Stimulated activated memory B cell treated with anti-CD40 and anti-IgM and Interleukin-4, amounts not matched to agents 10 μg/mL and 1 μg/mL and 100 μg/mL, for 72 hours (primary cell): ENCODE measurements at regions not wholly inside any gene's neighbourhood (a gene's known extent, or its start where the extent isn't known, plus 50 kb on each side); places are given as distances from the start of the nearest gene placed in this dataset.

Experiments used
- ATAC-seq: fragments of 150-1000 bp; cut with Tn5 transposase; 2 replicates; pipeline ENCODE4 v1.10.0; 2021
- H3K27ac Mint-ChIP-seq: one replicate; pipeline ENCODE4 v1.8.0; 2022; ENCODE audit warnings: mild to moderate bottlenecking, mixed read lengths
- H3K27me3 Mint-ChIP-seq: one replicate; pipeline ENCODE4 v1.8.0; 2022; ENCODE audit warnings: mixed read lengths
- H3K36me3 Mint-ChIP-seq: one replicate; pipeline ENCODE4 v1.8.0; 2022; ENCODE audit warnings: mixed read lengths
- H3K4me1 Mint-ChIP-seq: one replicate; pipeline ENCODE4 v1.8.0; 2022; ENCODE audit warnings: mixed read lengths
- H3K4me3 Mint-ChIP-seq: one replicate; pipeline ENCODE4 v1.8.0; 2022; ENCODE audit warnings: mild to moderate bottlenecking, moderate library complexity, mixed read lengths
- H3K9me3 Mint-ChIP-seq: one replicate; pipeline ENCODE4 v1.8.0; 2022; ENCODE audit warnings: mixed read lengths

GRCh38 chr12:132404951-132405741 lies 75.8 kb upstream of the GALNT9 start:
- ATAC-seq = no peak
- Mint-ChIP-seq H3K27me3 (peaks cover 79% of the 10 kb centered on the region), H3K9me3 (peaks cover 3% of the 10 kb centered on the region), H3K4me1 (no peaks in the 10 kb centered on the region), H3K4me3 (no peak overlapping the region), H3K36me3 (no peaks in the 10 kb centered on the region), H3K27ac (no peak overlapping the region)

- Mint-ChIP-seq H3K36me3 (no peaks in the 10 kb centered on the region), H3K27me3 (peaks cover 86% of the 10 kb centered on the region), H3K4me3 (no peak overlapping the region), H3K27ac (no peak overlapping the region), H3K9me3 (peaks cover 3% of the 10 kb centered on the region), H3K4me1 (no peaks in the 10 kb centered on the region)
- ATAC-seq = no peak
These were observed 75.1 kb upstream of the GALNT9 start for GRCh38 chr12:132404435-132404855.

- ATAC-seq = no peak
- Mint-ChIP-seq H3K27me3 (peaks cover 92% of the 10 kb centered on the region), H3K4me1 (no peaks in the 10 kb centered on the region), H3K36me3 (no peaks in the 10 kb centered on the region), H3K27ac (no peak overlapping the region), H3K4me3 (no peak overlapping the region), H3K9me3 (peaks cover 3% of the 10 kb centered on the region)
These were observed 74.4 kb upstream of the GALNT9 start for GRCh38 chr12:132403636-132404434.

GRCh38 chr12:132402831-132403416 lies 73.5 kb upstream of the GALNT9 start:
- Mint-ChIP-seq H3K4me1 (peaks cover 6% of the 10 kb centered on the region), H3K4me3 (no peak overlapping the region), H3K36me3 (no peaks in the 10 kb centered on the region), H3K9me3 (peaks cover 3% of the 10 kb centered on the region), H3K27ac (no peak overlapping the region), H3K27me3 (peaks cover 96% of the 10 kb centered on the region)
- no peak for ATAC-seq

GRCh38 chr12:132401982-132402381 lies 72.6 kb upstream of the GALNT9 start:
- no peak overlapping the region for H3K27ac Mint-ChIP-seq
- H3K4me3 Mint-ChIP-seq = no peak overlapping the region
- no peak for ATAC-seq
- H3K36me3 Mint-ChIP-seq = no peaks in the 10 kb centered on the region
- H3K9me3 Mint-ChIP-seq = peaks cover 3% of the 10 kb centered on the region
- H3K4me1 Mint-ChIP-seq = peaks cover 15% of the 10 kb centered on the region
- peaks cover 96% of the 10 kb centered on the region for H3K27me3 Mint-ChIP-seq

- peaks cover 3% of the 10 kb centered on the region for H3K9me3 Mint-ChIP-seq
- no peak for ATAC-seq
- H3K36me3 Mint-ChIP-seq = no peaks in the 10 kb centered on the region
- peaks cover 25% of the 10 kb centered on the region for H3K4me1 Mint-ChIP-seq
- H3K27me3 Mint-ChIP-seq = peaks cover 92% of the 10 kb centered on the region
- H3K4me3 Mint-ChIP-seq = no peak overlapping the region
- no peak overlapping the region for H3K27ac Mint-ChIP-seq
These were observed 70.7 kb upstream of the GALNT9 start for GRCh38 chr12:132400011-132400641.

- peaks cover 84% of the 10 kb centered on the region for H3K27me3 Mint-ChIP-seq
- no peak for ATAC-seq
- peaks cover 25% of the 10 kb centered on the region for H3K4me1 Mint-ChIP-seq
- H3K27ac Mint-ChIP-seq = no peak overlapping the region
- H3K36me3 Mint-ChIP-seq = no peaks in the 10 kb centered on the region
- peaks cover 6% of the 10 kb centered on the region for H3K9me3 Mint-ChIP-seq
- no peak overlapping the region for H3K4me3 Mint-ChIP-seq
These were observed 70.0 kb upstream of the GALNT9 start for GRCh38 chr12:132399092-132400010.

GRCh38 chr12:132398386-132398991 lies 69.1 kb upstream of the GALNT9 start:
- Mint-ChIP-seq H3K36me3 (no peaks in the 10 kb centered on the region), H3K27ac (peak overlapping the region; percentile 38), H3K27me3 (peaks cover 85% of the 10 kb centered on the region), H3K4me1 (peaks cover 25% of the 10 kb centered on the region), H3K9me3 (peaks cover 8% of the 10 kb centered on the region), H3K4me3 (no peak overlapping the region)
- no peak for ATAC-seq

- Mint-ChIP-seq H3K36me3 (no peaks in the 10 kb centered on the region), H3K9me3 (peaks cover 8% of the 10 kb centered on the region), H3K4me3 (no peak overlapping the region), H3K27me3 (peaks cover 85% of the 10 kb centered on the region), H3K27ac (peak overlapping the region; percentile 38), H3K4me1 (peaks cover 25% of the 10 kb centered on the region)
- no peak for ATAC-seq
These were observed 68.6 kb upstream of the GALNT9 start for GRCh38 chr12:132397934-132398385.

- ATAC-seq = no peak
- Mint-ChIP-seq H3K27ac (peak overlapping the region; percentile 38), H3K9me3 (peaks cover 8% of the 10 kb centered on the region), H3K27me3 (peaks cover 85% of the 10 kb centered on the region), H3K4me1 (peaks cover 25% of the 10 kb centered on the region), H3K4me3 (peak overlapping the region; percentile 42), H3K36me3 (no peaks in the 10 kb centered on the region)
These were observed 68.0 kb upstream of the GALNT9 start for GRCh38 chr12:132397152-132397933.

GRCh38 chr12:132396657-132397056 lies 67.3 kb upstream of the GALNT9 start:
- no peak overlapping the region for H3K4me3 Mint-ChIP-seq
- peaks cover 4% of the 10 kb centered on the region for H3K9me3 Mint-ChIP-seq
- peaks cover 82% of the 10 kb centered on the region for H3K27me3 Mint-ChIP-seq
- ATAC-seq = no peak
- H3K27ac Mint-ChIP-seq = no peak overlapping the region
- peaks cover 25% of the 10 kb centered on the region for H3K4me1 Mint-ChIP-seq
- no peaks in the 10 kb centered on the region for H3K36me3 Mint-ChIP-seq

GRCh38 chr12:132395908-132396305 lies 66.5 kb upstream of the GALNT9 start:
- no peaks in the 10 kb centered on the region for H3K36me3 Mint-ChIP-seq
- peaks cover 4% of the 10 kb centered on the region for H3K9me3 Mint-ChIP-seq
- no peak overlapping the region for H3K27ac Mint-ChIP-seq
- no peak overlapping the region for H3K4me3 Mint-ChIP-seq
- peaks cover 25% of the 10 kb centered on the region for H3K4me1 Mint-ChIP-seq
- peaks cover 82% of the 10 kb centered on the region for H3K27me3 Mint-ChIP-seq
- ATAC-seq = no peak

GRCh38 chr12:132395192-132395907 lies 66.0 kb upstream of the GALNT9 start:
- no peak overlapping the region for H3K4me3 Mint-ChIP-seq

More at GRCh38 chr12:132395192-132395907, 66.0 kb upstream of the GALNT9 start:
- H3K9me3 Mint-ChIP-seq = peaks cover 4% of the 10 kb centered on the region
- no peak overlapping the region for H3K27ac Mint-ChIP-seq
- no peaks in the 10 kb centered on the region for H3K36me3 Mint-ChIP-seq
- peaks cover 82% of the 10 kb centered on the region for H3K27me3 Mint-ChIP-seq
- no peak for ATAC-seq
- peaks cover 25% of the 10 kb centered on the region for H3K4me1 Mint-ChIP-seq
